GM18498 (cell line): ENCODE measurements at regions not wholly inside any gene's neighbourhood (a gene's known extent, or its start where the extent isn't known, plus 50 kb on each side); places are given as distances from the start of the nearest gene placed in this dataset.

Experiments
- ATAC-seq: cut with Tn5 transposase; IDR thresholded peaks from one replicate; pipeline ENCODE4 v1.9.1; 2021; ENCODE audit warnings: mild to moderate bottlenecking, moderate library complexity; ENCODE audit not compliant: unreplicated experiment

GRCh38 chr9:515665-516064 is 301.0 kb downstream of the DOCK8 start:
- ATAC-seq: no peak

- ATAC-seq: no peak
Measured at GRCh38 chr9:517993-518392, 303.3 kb downstream of the DOCK8 start.

- no peak for ATAC-seq
Measured at GRCh38 chr9:518540-518939, 303.9 kb downstream of the DOCK8 start.

GRCh38 chr9:519579-519978 is 304.9 kb downstream of the DOCK8 start:
- ATAC-seq: no peak

- no peak for ATAC-seq
Measured at GRCh38 chr9:520302-520701, 305.6 kb downstream of the DOCK8 start.

GRCh38 chr9:522190-522589 is 307.5 kb downstream of the DOCK8 start:
- ATAC-seq: no peak

- no peak for ATAC-seq
Measured at GRCh38 chr9:522658-523057, 308.0 kb downstream of the DOCK8 start.

- ATAC-seq: no peak
Measured at GRCh38 chr9:523444-523843, 308.8 kb downstream of the DOCK8 start.

- ATAC-seq: no peak
Measured at GRCh38 chr9:524008-524407, 309.3 kb downstream of the DOCK8 start.

GRCh38 chr9:526904-527591 is 312.4 kb downstream of the DOCK8 start:
- ATAC-seq: no peak

- no peak for ATAC-seq
Measured at GRCh38 chr9:529731-530130, 311.8 kb upstream of the DMRT1 start.

GRCh38 chr9:530681-531080 is 310.8 kb upstream of the DMRT1 start:
- ATAC-seq: no peak

- no peak for ATAC-seq
Measured at GRCh38 chr9:532707-533106, 308.8 kb upstream of the DMRT1 start.

GRCh38 chr9:534886-535285 is 306.6 kb upstream of the DMRT1 start:
- no peak for ATAC-seq

GRCh38 chr9:535356-535755 is 306.1 kb upstream of the DMRT1 start:
- ATAC-seq: no peak

- no peak for ATAC-seq
Measured at GRCh38 chr9:536597-537511, 304.6 kb upstream of the DMRT1 start.

GRCh38 chr9:543478-543877 is 298.0 kb upstream of the DMRT1 start:
- ATAC-seq: no peak

- no peak for ATAC-seq
Measured at GRCh38 chr9:545480-545879, 296.0 kb upstream of the DMRT1 start.

- no peak for ATAC-seq
Measured at GRCh38 chr9:546235-546634, 295.3 kb upstream of the DMRT1 start.

- ATAC-seq: no peak
Measured at GRCh38 chr9:546797-547223, 294.7 kb upstream of the DMRT1 start.

GRCh38 chr9:547314-547713 is 294.2 kb upstream of the DMRT1 start:
- ATAC-seq: no peak

GRCh38 chr9:549455-549997 is 292.0 kb upstream of the DMRT1 start:
- no peak for ATAC-seq
